ENCODE measurements at regions not wholly inside any gene's neighbourhood (a gene's known extent, or its start where the extent isn't known, plus 50 kb on each side); places are given as distances from the start of the nearest gene placed in this dataset.
A peak's percentile ranks its signal among the peaks of the same experiment; 100 is the strongest.

- no peaks in the 10 kb centered on the region for H3K9me3 ChIP-seq
- intact Hi-C loops (cut with DNase I), result no loop called here
- H3K27me3 ChIP-seq, result peaks cover 0 to 42% (median 4%) of the 10 kb centered on the region in 4 donors
- TF ChIP-seq POLR2A (IDR thresholded peaks at IDR 0.05), result no peak
- TF ChIP-seq CTCF (IDR thresholded peaks at IDR 0.05), result peak in 1 of 6 experiments; percentile 47
- WGBS, 2 donors, result 40% methylated on average over 3 of the region's 74 CpGs; no CpG with 5 or more reads in 1 of the 2 donors
- DNase-seq, result no peak
- peak overlapping the region in 1 of 4 donors; percentile 30 for H3K4me3 ChIP-seq
- H3K4me1 ChIP-seq, result peaks cover 0 to 6% (median 0%) of the 10 kb centered on the region in 3 donors
- no peak overlapping the region for H3K27ac ChIP-seq
- no peaks in the 10 kb centered on the region for H3K36me3 ChIP-seq
Observed at GRCh38 chr13:53201454-53202225, 173.0 kb downstream of the OLFM4 start.

DNA sequence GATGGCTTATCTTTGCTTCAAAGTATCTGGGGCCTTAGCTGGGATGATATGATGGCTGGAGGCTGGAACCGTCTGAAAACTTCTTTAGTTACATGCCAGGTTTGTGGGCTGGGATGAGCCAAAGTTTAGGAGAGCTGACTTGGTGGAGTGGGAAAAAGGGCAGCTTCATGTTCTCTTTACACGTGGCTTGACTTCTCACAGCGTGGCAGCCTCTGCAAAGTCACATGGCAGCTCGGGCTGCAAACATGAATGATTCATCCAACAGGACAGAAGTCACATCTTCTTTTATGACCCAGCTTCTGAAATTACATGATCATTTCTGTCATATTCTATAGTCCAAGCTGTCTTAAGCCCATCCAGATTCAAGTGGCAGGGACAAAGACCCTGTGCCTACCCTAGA is 176.0 kb downstream of the OLFM4 start:
- 62 to 63% methylated on average over 4 of the region's 4 CpGs for WGBS, 2 donors
- intact Hi-C loops (cut with DNase I), result no loop called here
- Histone ChIP-seq H3K9me3 (no peaks in the 10 kb centered on the region), H3K4me1 (peaks cover 0 to 6% (median 0%) of the 10 kb centered on the region in 3 donors), H3K36me3 (no peaks in the 10 kb centered on the region), H3K27me3 (peaks cover 0 to 36% (median 4%) of the 10 kb centered on the region in 4 donors), H3K4me3 (no peak overlapping the region), H3K27ac (no peak overlapping the region)
- TF ChIP-seq POLR2A (IDR thresholded peaks at IDR 0.05), result no peak
- DNase-seq, result no peak

DNA sequence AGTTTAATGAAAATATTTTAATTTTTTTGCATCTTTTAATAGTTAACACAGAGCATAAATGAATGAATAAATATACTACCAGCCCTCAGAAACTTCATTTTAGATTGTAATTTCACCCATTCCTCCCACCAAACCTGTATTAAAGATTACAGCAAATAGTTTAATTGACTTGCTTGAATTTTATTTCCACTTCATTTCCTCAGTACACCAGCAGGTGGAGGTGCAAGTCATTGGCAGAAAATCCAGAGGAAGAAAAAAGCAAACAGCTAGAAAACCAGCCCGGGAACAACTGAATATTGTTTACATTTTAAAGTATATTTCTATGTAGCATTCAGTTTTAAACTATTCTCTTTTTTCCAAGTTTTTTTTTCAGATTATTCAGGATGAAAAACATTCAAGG is 177.8 kb downstream of the OLFM4 start:
- no peak for DNase-seq
- Histone ChIP-seq H3K36me3 (no peaks in the 10 kb centered on the region), H3K27me3 (peaks cover 0 to 18% (median 1%) of the 10 kb centered on the region in 4 donors), H3K9me3 (no peaks in the 10 kb centered on the region), H3K4me3 (no peak overlapping the region), H3K4me1 (peaks cover 0 to 6% (median 0%) of the 10 kb centered on the region in 3 donors), H3K27ac (no peak overlapping the region)
- WGBS, 2 donors, result 0% methylated on average over 1 of the region's 1 CpG
- intact Hi-C loops (cut with DNase I), result no loop called here
- TF ChIP-seq CTCF (IDR thresholded peaks at IDR 0.05) (peak in 2 of 6 experiments; percentile 27 to 58), POLR2A (IDR thresholded peaks at IDR 0.05) (no peak)

DNA sequence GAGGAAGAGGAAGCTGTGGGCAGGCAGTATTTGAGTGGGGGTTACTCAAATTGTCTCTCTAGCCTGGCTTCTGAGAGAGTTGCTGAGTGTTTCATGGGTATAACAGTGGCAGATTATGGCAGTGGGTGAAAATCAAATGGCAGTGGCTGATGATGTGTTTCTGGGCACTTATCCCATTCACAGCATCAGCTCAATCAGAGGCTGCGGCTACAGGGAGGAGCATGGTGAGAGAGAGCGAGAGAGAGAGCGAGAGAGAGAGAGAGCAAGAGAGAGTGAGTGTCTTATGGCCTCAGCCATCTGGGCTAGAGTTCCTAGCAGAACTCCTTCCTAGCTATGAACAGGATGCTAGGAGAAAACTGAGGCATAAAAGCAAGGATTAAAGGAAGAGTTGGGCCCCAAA is 178.9 kb downstream of the OLFM4 start:
- H3K9me3 ChIP-seq, result no peaks in the 10 kb centered on the region
- no peak for TF ChIP-seq POLR2A (IDR thresholded peaks at IDR 0.05)
- TF ChIP-seq CTCF (IDR thresholded peaks at IDR 0.05), result no peak
- H3K27ac ChIP-seq, result no peak overlapping the region
- no peaks in the 10 kb centered on the region for H3K4me1 ChIP-seq
- no peaks in the 10 kb centered on the region for H3K36me3 ChIP-seq
- 78 to 83% methylated on average over 3 of the region's 3 CpGs for WGBS, 2 donors
- peaks cover 0 to 7% (median 0%) of the 10 kb centered on the region in 4 donors for H3K27me3 ChIP-seq
- intact Hi-C loops (cut with DNase I), result no loop called here
- H3K4me3 ChIP-seq, result no peak overlapping the region
- no peak for DNase-seq

- 38 to 48% methylated on average over 4 of the region's 4 CpGs for WGBS, 2 donors
- intact Hi-C loops (cut with DNase I), result no loop called here
Observed at GRCh38 chr13:53214433-53214832, 185.8 kb downstream of the OLFM4 start.

More at GRCh38 chr13:53214433-53214832, 185.8 kb downstream of the OLFM4 start:
- no peak for DNase-seq
- peaks cover 0 to 9% (median 4%) of the 10 kb centered on the region in 3 donors for H3K4me1 ChIP-seq
- H3K36me3 ChIP-seq, result no peaks in the 10 kb centered on the region
- H3K27ac ChIP-seq, result no peak overlapping the region
- H3K9me3 ChIP-seq, result no peaks in the 10 kb centered on the region
- no peak for TF ChIP-seq CTCF (IDR thresholded peaks at IDR 0.05)
- no peak for TF ChIP-seq POLR2A (IDR thresholded peaks at IDR 0.05)
- no peaks in the 10 kb centered on the region for H3K27me3 ChIP-seq
- H3K4me3 ChIP-seq, result no peak overlapping the region

Data from esophagus squamous epithelium (tissue), 5 donors.